ENCODE measurements at regions not wholly inside any gene's neighbourhood (a gene's known extent, or its start where the extent isn't known, plus 50 kb on each side); places are given as distances from the start of the nearest gene placed in this dataset.

- H3K27me3 Mint-ChIP-seq = peaks cover 0 to 14% (median 3%) of the 10 kb centered on the region in 5 donors
- no peaks in the 10 kb centered on the region for H3K9me3 Mint-ChIP-seq
- POLR2A ChIA-PET = no interaction called here
- H3K4me1 Mint-ChIP-seq = peaks cover 0 to 4% (median 1%) of the 10 kb centered on the region in 4 donors
- no peaks in the 10 kb centered on the region for H3K36me3 Mint-ChIP-seq
- H3K27ac Mint-ChIP-seq = no peak overlapping the region
- H3K4me3 Mint-ChIP-seq = no peak overlapping the region
- DNase-seq (no peak), ATAC-seq (no peak)
These were observed 174.1 kb upstream of the PTPRK start for GRCh38 chr6:128694303-128695009.

- no peak overlapping the region for H3K27ac Mint-ChIP-seq
- H3K4me3 Mint-ChIP-seq = no peak overlapping the region
- H3K27me3 Mint-ChIP-seq = peaks cover 10 to 24% (median 14%) of the 10 kb centered on the region in 5 donors
- ATAC-seq (no peak), DNase-seq (no peak)
- H3K36me3 Mint-ChIP-seq = no peaks in the 10 kb centered on the region
- H3K4me1 Mint-ChIP-seq = peaks cover 0 to 4% (median 1%) of the 10 kb centered on the region in 4 donors
- POLR2A ChIA-PET = no interaction called here
- H3K9me3 Mint-ChIP-seq = no peaks in the 10 kb centered on the region
These were observed 169.7 kb upstream of the PTPRK start for GRCh38 chr6:128690063-128690462.

- Mint-ChIP-seq H3K27ac (no peak overlapping the region), H3K27me3 (peaks cover 13 to 43% (median 19%) of the 10 kb centered on the region in 5 donors), H3K4me3 (no peak overlapping the region), H3K4me1 (no peaks in the 10 kb centered on the region), H3K9me3 (no peaks in the 10 kb centered on the region), H3K36me3 (no peaks in the 10 kb centered on the region)
- POLR2A ChIA-PET = no interaction called here
- DNase-seq (no peak), ATAC-seq (no peak)
These were observed 165.7 kb upstream of the PTPRK start for GRCh38 chr6:128686084-128686483.

- Mint-ChIP-seq H3K27ac (no peak overlapping the region), H3K27me3 (peaks cover 1 to 9% (median 3%) of the 10 kb centered on the region in 5 donors), H3K9me3 (peaks cover 0 to 14% (median 4%) of the 10 kb centered on the region in 9 donors), H3K4me3 (no peak overlapping the region), H3K36me3 (no peaks in the 10 kb centered on the region), H3K4me1 (no peaks in the 10 kb centered on the region)
- POLR2A ChIA-PET = no interaction called here
- ATAC-seq = no peak
- DNase-seq = no peak
These were observed 156.1 kb upstream of the PTPRK start for GRCh38 chr6:128676456-128676855.

- Mint-ChIP-seq H3K27ac (no peak overlapping the region), H3K9me3 (peaks cover 0 to 4% (median 0%) of the 10 kb centered on the region in 9 donors), H3K4me1 (no peaks in the 10 kb centered on the region), H3K4me3 (no peak overlapping the region), H3K27me3 (peaks cover 3 to 22% (median 10%) of the 10 kb centered on the region in 5 donors), H3K36me3 (no peaks in the 10 kb centered on the region)
- no peak for ATAC-seq
- DNase-seq = no peak
- POLR2A ChIA-PET = no interaction called here
These were observed 151.6 kb upstream of the PTPRK start for GRCh38 chr6:128672023-128672422.

- POLR2A ChIA-PET = no interaction called here
- ATAC-seq = no peak
These were observed 147.0 kb upstream of the PTPRK start for GRCh38 chr6:128667339-128667858.

GRCh38 chr6:128666405-128666804 lies 146.0 kb upstream of the PTPRK start:
- no peaks in the 10 kb centered on the region for H3K36me3 Mint-ChIP-seq
- H3K9me3 Mint-ChIP-seq = no peaks in the 10 kb centered on the region
- DNase-seq (no peak), ATAC-seq (no peak)
- H3K27me3 Mint-ChIP-seq = peaks cover 0 to 35% (median 10%) of the 10 kb centered on the region in 5 donors
- no peaks in the 10 kb centered on the region for H3K4me1 Mint-ChIP-seq
- no peak overlapping the region for H3K27ac Mint-ChIP-seq
- H3K4me3 Mint-ChIP-seq = no peak overlapping the region
- POLR2A ChIA-PET = no interaction called here

More at GRCh38 chr6:128667339-128667858, 147.0 kb upstream of the PTPRK start:
- peaks cover 0 to 35% (median 10%) of the 10 kb centered on the region in 5 donors for H3K27me3 Mint-ChIP-seq
- no peaks in the 10 kb centered on the region for H3K36me3 Mint-ChIP-seq
- no peak for DNase-seq
- H3K4me3 Mint-ChIP-seq = no peak overlapping the region
- no peaks in the 10 kb centered on the region for H3K9me3 Mint-ChIP-seq
- H3K27ac Mint-ChIP-seq = no peak overlapping the region
- no peaks in the 10 kb centered on the region for H3K4me1 Mint-ChIP-seq

GRCh38 chr6:128663238-128663637 lies 142.8 kb upstream of the PTPRK start:
- no peaks in the 10 kb centered on the region for H3K36me3 Mint-ChIP-seq
- peaks cover 0 to 13% (median 4%) of the 10 kb centered on the region in 5 donors for H3K27me3 Mint-ChIP-seq
- H3K9me3 Mint-ChIP-seq = no peaks in the 10 kb centered on the region
- POLR2A ChIA-PET = no interaction called here
- DNase-seq (no peak), ATAC-seq (no peak)
- H3K4me1 Mint-ChIP-seq = no peaks in the 10 kb centered on the region
- H3K4me3 Mint-ChIP-seq = no peak overlapping the region
- H3K27ac Mint-ChIP-seq = no peak overlapping the region

- Mint-ChIP-seq H3K9me3 (no peaks in the 10 kb centered on the region), H3K4me1 (no peaks in the 10 kb centered on the region), H3K27ac (no peak overlapping the region), H3K4me3 (no peak overlapping the region), H3K27me3 (peaks cover 0 to 13% (median 4%) of the 10 kb centered on the region in 5 donors), H3K36me3 (no peaks in the 10 kb centered on the region)
- ATAC-seq = no peak
- no peak for DNase-seq
- POLR2A ChIA-PET = no interaction called here
These were observed 139.7 kb upstream of the PTPRK start for GRCh38 chr6:128659878-128660622.

- Mint-ChIP-seq H3K9me3 (no peaks in the 10 kb centered on the region), H3K27me3 (peaks cover 0 to 7% (median 3%) of the 10 kb centered on the region in 5 donors), H3K4me1 (no peaks in the 10 kb centered on the region), H3K4me3 (no peak overlapping the region), H3K27ac (no peak overlapping the region), H3K36me3 (no peaks in the 10 kb centered on the region)
- no peak for DNase-seq
- POLR2A ChIA-PET = no interaction called here
- ATAC-seq = no peak
These were observed 138.9 kb upstream of the PTPRK start for GRCh38 chr6:128659276-128659675.

GRCh38 chr6:128657181-128657580 lies 136.8 kb upstream of the PTPRK start:
- H3K9me3 Mint-ChIP-seq = peaks cover 0 to 4% (median 0%) of the 10 kb centered on the region in 9 donors
- H3K4me1 Mint-ChIP-seq = no peaks in the 10 kb centered on the region
- POLR2A ChIA-PET = no interaction called here
- no peak for ATAC-seq
- H3K27ac Mint-ChIP-seq = no peak overlapping the region
- no peaks in the 10 kb centered on the region for H3K36me3 Mint-ChIP-seq
- peaks cover 0 to 5% (median 0%) of the 10 kb centered on the region in 5 donors for H3K27me3 Mint-ChIP-seq
- no peak for DNase-seq
- no peak overlapping the region for H3K4me3 Mint-ChIP-seq

- Mint-ChIP-seq H3K4me3 (no peak overlapping the region), H3K27me3 (peaks cover 0 to 6% (median 2%) of the 10 kb centered on the region in 5 donors), H3K27ac (no peak overlapping the region), H3K9me3 (peaks cover 0 to 4% (median 0%) of the 10 kb centered on the region in 9 donors), H3K4me1 (no peaks in the 10 kb centered on the region), H3K36me3 (no peaks in the 10 kb centered on the region)
- POLR2A ChIA-PET = no interaction called here
- no peak for DNase-seq
- ATAC-seq = no peak
These were observed 135.6 kb upstream of the PTPRK start for GRCh38 chr6:128655978-128656498.

GRCh38 chr6:128648022-128648598 lies 127.7 kb upstream of the PTPRK start:
- DNase-seq (no peak), ATAC-seq (no peak)
- Mint-ChIP-seq H3K36me3 (no peaks in the 10 kb centered on the region), H3K27ac (no peak overlapping the region), H3K27me3 (peaks cover 0 to 6% (median 0%) of the 10 kb centered on the region in 5 donors), H3K4me1 (no peaks in the 10 kb centered on the region), H3K9me3 (peaks cover 0 to 4% (median 0%) of the 10 kb centered on the region in 9 donors), H3K4me3 (no peak overlapping the region)
- POLR2A ChIA-PET = no interaction called here

All from naive thymus-derived CD8-positive, alpha-beta T cell (primary cell).